ENCODE measurements at regions not wholly inside any gene's neighbourhood (a gene's known extent, or its start where the extent isn't known, plus 50 kb on each side); places are given as distances from the start of the nearest gene placed in this dataset.

DNA sequence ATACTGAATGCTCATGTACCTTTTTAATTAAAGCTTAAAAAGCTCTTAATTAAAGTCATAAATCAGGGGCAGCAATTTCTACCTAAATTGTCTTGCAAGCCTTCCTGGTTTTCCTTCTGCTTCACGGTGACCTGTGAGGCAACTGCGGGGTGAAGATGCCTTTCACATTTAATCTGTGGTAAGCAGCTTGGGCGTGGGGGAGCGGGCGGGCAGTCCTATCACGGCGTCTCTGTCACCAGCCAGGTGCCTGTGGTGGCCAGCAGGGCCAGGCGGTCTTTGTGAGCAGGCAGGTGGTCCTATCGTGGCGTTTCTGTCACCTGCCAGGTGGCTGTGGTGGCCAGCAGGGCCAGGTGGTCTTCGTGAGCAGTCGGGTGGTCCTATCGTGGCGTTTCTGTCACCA, 269.2 kb upstream of the PPP2R2D start:
- TF ChIP-seq, protein P1, sequence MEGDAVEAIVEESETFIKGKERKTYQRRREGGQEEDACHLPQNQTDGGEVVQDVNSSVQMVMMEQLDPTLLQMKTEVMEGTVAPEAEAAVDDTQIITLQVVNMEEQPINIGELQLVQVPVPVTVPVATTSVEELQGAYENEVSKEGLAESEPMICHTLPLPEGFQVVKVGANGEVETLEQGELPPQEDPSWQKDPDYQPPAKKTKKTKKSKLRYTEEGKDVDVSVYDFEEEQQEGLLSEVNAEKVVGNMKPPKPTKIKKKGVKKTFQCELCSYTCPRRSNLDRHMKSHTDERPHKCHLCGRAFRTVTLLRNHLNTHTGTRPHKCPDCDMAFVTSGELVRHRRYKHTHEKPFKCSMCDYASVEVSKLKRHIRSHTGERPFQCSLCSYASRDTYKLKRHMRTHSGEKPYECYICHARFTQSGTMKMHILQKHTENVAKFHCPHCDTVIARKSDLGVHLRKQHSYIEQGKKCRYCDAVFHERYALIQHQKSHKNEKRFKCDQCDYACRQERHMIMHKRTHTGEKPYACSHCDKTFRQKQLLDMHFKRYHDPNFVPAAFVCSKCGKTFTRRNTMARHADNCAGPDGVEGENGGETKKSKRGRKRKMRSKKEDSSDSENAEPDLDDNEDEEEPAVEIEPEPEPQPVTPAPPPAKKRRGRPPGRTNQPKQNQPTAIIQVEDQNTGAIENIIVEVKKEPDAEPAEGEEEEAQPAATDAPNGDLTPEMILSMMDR (IDR thresholded peaks at IDR 0.05), result no peak
- no peak for TF ChIP-seq POLR2A (IDR thresholded peaks at IDR 0.05)

Measured in body of pancreas (tissue), 4 donors.